ENCODE measurements at regions not wholly inside any gene's neighbourhood (a gene's known extent, or its start where the extent isn't known, plus 50 kb on each side); places are given as distances from the start of the nearest gene placed in this dataset.
A peak's percentile ranks its signal among the peaks of the same experiment; 100 is the strongest.

- no peak for DNase-seq
These were observed 1644.0 kb downstream of the MAT2B start for GRCh38 chr5:165149431-165149830.

DNA sequence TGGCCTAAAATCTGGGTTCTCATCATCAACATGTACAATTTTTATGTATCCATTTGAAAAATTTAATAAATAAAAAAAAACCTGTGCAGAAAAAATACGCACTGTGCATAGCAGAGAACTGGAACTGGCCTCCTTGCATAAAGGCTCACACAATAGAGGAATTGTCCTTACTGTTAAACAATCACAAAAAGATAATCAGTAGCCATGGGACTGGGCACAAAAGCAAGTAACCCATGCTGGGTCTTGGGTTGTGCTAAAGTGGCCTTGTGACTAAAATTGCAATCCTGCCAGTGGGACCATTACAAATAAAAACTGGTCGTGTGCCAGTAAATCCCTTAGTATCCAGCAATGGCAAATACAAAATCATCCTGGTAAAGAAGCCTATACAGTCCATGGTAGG is 1646.6 kb downstream of the MAT2B start:
- no peak for DNase-seq

- DNase-seq, result no peak
These were observed 1651.8 kb downstream of the MAT2B start for GRCh38 chr5:165157219-165157618.

DNA sequence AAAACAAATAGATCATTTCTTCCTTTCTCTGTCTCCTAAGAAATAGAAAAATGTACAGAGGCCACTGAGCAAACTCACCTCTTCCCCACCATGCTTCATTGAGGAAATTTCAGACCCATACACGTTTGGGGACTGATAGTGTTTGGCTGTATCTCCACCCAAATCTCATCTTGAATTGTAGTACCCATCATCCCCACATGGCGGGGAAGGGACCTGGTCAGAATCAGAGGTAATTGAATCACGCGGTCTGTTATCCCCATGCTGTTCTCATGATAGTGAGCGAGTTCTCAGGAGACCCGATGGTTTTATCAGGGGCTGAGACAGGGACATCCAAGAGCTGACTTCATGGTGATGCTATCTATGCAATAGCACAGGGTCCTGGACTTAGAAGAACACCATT is 1655.8 kb downstream of the MAT2B start:
- peak; percentile 52 for DNase-seq

DNA sequence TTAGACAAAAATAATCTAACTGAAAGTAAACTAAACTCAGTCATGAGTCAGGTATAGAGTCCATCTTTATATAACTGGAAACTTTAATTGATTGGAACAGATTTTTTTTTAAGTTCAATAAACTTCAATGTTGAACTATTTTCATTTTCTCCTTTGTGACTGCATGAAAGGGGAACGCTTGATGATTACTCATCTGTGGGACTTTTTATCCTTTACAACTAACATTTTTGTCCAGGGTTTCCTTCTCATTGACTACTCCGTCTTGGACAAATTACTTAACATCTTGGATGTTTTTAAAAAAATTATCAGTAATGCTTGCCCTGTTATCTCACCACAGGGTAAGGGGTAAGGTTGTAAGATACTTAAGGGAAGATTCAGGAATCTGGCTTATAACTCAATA is 1658.4 kb downstream of the MAT2B start:
- DNase-seq, result no peak

DNA sequence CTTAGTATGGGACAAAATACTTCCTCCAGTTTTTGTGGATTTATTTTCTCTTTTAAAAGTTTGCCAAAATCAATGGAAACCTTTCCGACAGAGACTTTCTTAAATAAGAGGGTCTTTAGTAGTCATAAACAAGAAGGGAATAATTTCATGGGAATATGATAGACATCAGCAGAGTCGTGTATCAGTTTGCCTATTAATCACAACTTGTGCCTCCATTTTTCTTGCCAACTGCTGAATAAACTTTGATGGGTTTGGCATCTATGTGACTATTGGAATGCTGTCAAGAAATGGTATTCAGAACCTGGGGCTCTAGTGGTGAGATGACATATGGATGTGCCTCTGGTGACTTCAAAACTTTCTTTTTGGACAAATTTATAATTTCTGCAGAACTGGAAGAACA is 1668.2 kb downstream of the MAT2B start:
- no peak for DNase-seq

- DNase-seq, result no peak
These were observed 1669.6 kb downstream of the MAT2B start for GRCh38 chr5:165175041-165175440.

- no peak for DNase-seq
These were observed 1678.8 kb downstream of the MAT2B start for GRCh38 chr5:165184183-165184582.

- no peak for DNase-seq
These were observed 1680.3 kb downstream of the MAT2B start for GRCh38 chr5:165185716-165186115.

DNA sequence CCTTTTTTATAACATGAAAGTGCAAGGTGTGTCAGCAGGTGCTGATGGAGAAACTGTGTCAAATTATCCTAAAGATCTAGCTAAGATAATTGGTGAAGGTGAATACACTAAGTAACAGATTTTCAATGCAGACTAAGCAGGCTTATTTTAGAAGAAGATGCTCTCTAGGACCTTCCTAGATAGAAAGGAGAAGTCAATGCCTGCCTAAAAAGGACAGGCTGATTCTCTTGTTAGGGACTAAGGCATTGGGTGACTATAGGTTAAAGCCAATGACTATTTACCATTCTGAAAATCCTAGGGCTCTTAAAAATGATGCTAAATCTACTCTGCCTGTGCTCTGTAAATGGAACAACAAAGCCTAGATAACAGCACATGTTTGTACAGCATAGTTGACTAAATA is 1682.4 kb downstream of the MAT2B start:
- no peak for DNase-seq

GRCh38 chr5:165188556-165189175 is 1683.2 kb downstream of the MAT2B start:
- no peak for DNase-seq

DNA sequence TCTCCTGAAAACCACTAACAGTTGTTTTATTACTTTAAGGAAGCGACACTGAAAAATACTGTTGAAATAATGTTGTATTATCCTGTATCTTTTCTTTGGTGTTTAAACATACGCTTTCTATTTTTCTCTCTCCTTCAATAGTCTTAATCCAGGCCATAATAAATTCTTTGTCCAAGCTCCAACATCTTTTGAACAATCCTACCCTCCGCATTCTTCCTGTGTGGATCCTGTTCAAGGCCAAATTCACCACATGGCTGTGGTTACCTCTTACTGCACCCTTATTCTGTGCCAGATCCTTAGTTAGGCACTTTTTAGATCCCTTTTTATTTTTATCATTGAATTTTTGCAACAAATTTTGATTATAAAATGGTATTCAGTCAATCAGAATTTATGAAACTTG is 1691.5 kb downstream of the MAT2B start:
- no peak for DNase-seq

DNA sequence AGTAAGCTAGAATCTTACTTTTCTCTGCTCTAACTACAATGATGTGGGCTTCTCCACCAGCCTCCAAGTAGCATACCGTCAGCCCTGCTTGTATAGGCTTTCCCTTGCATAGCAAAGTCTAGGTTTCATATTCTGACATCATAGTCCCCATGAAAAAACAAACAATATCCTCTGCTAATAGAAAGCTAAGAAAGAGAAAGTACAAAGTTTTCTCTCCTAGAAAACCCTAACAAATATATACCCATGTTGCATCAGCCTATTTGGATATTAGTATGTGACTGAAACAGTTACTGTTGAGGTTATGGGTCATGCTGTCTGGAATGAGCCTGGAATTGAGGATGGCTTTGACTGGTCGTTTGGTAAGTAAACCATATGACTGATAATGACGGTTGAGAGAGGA is 1696.0 kb downstream of the MAT2B start:
- DNase-seq, result no peak

- DNase-seq, result no peak
These were observed 1696.5 kb downstream of the MAT2B start for GRCh38 chr5:165201771-165202518.

- DNase-seq, result no peak
These were observed 1697.1 kb downstream of the MAT2B start for GRCh38 chr5:165202519-165202910.

GRCh38 chr5:165209101-165209727 is 1703.8 kb downstream of the MAT2B start:
- DNase-seq, result no peak

- no peak for DNase-seq
These were observed 1719.1 kb downstream of the MAT2B start for GRCh38 chr5:165224366-165225045.

DNA sequence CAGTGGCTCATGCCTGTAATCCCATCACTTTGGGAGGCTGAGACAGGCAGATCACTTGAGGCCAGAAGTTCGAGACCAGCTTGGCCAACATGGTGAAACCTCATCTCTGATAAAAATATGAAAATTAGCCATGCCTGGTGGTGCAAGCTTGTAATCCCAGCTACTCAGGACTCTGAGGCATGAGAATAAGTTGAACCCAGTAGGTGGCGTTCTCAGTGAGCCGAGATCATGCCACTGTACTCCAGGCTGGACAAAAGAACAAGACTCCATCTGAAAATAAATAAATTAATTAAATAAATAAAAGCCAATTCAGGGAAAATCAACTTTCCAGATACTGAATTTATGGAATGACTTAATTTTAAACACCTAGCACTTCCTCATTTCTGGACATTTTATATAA is 1722.1 kb downstream of the MAT2B start:
- DNase-seq, result no peak

DNA sequence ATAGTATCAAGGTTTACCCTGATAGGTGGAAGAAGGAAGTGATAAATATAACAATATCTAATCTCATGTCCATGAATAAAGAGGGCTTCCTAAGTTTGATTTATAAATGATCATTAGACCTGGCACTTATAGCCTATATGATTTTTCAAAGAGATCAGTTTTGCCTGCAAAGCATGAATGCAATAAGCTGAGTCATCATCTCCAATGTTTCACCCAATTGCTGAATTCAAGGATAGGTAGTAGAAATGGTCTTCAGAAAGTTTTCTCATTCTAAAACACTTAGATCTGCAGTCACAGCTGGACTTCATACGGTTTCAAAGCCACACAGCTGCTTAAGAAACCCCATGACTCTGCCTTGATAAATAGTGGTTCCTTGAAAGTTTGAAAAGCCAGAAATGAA is 1722.8 kb downstream of the MAT2B start:
- DNase-seq, result no peak

GRCh38 chr5:165231821-165232508 is 1726.5 kb downstream of the MAT2B start:
- no peak for DNase-seq

GRCh38 chr5:165232509-165233028 is 1727.2 kb downstream of the MAT2B start:
- DNase-seq, result no peak

GRCh38 chr5:165241811-165242210 is 1736.4 kb downstream of the MAT2B start:
- no peak for DNase-seq

DNA sequence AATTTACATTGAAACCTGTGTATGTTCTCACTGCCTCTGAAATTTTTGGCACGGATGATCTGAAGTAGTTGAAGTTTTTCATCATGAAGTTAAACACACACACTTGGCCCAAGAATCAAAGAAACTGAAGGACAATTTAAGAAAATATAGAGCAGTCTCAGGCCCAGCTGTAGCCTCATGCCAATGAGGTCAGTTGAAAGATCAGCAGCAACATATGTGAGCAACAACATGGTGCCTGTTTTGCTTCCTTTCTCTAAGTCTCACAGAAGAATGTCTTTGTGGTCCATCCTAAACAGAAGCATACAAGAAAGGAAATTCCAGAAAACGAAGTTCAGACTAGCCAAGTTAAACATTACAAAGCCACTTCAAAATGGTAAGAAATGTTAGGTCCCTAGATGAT is 1737.2 kb downstream of the MAT2B start:
- no peak for DNase-seq

Data from islet precursor cell (in vitro differentiated cells).